Transverse colon (tissue), 3 donors: ENCODE measurements at regions not wholly inside any gene's neighbourhood (a gene's known extent, or its start where the extent isn't known, plus 50 kb on each side); places are given as distances from the start of the nearest gene placed in this dataset.

Experiments used
- EP300 ChIP-seq: sonication (generic); formaldehyde crosslinking; IDR thresholded peaks from one replicate; pipeline ENCODE4 v1.6.1; 2017; ENCODE audit warnings: antibody characterized with exemption, low read depth
- TF ChIP-seq, protein P1 (sequence below), 5 experiments: fragments of 200-600 bp in 3 of 5; fragments of 450-650 bp in 2 of 5; sonication (generic) in 3 of 5; IDR thresholded peaks; 1 replicate in 2 of 5; 2 replicates in 3 of 5; pipeline ENCODE4 v1.5.1; 2016 to 2017; ENCODE audit warnings: antibody characterized with exemption in 5 of 5, inconsistent platforms in 3 of 5, mild to moderate bottlenecking in 2 of 5, moderate library complexity in 1 of 5

DNA sequence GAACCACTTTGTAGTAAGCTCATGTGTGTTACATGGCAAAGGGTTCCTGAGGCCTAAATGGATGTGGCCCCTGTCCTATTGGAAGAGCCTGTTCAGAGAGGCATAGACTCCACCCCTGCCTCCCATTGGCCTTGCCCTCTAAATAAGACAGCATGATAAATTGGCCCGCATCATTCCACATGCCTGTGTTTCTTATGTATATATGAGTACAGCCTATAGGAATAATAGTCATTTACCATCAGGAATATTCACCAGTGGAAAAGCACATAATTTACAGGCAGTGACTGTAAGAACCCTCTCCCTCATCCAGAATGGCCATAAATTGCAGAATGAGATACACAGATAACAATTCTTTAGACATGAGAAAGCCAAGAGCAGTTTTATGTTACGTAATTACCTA is 519.5 kb upstream of the DAB1 start:
- TF ChIP-seq, protein P1, sequence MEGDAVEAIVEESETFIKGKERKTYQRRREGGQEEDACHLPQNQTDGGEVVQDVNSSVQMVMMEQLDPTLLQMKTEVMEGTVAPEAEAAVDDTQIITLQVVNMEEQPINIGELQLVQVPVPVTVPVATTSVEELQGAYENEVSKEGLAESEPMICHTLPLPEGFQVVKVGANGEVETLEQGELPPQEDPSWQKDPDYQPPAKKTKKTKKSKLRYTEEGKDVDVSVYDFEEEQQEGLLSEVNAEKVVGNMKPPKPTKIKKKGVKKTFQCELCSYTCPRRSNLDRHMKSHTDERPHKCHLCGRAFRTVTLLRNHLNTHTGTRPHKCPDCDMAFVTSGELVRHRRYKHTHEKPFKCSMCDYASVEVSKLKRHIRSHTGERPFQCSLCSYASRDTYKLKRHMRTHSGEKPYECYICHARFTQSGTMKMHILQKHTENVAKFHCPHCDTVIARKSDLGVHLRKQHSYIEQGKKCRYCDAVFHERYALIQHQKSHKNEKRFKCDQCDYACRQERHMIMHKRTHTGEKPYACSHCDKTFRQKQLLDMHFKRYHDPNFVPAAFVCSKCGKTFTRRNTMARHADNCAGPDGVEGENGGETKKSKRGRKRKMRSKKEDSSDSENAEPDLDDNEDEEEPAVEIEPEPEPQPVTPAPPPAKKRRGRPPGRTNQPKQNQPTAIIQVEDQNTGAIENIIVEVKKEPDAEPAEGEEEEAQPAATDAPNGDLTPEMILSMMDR (IDR thresholded peaks at IDR 0.05): no peak
- no peak for TF ChIP-seq EP300
